Testis (tissue), 2 donors: ENCODE measurements at regions not wholly inside any gene's neighbourhood (a gene's known extent, or its start where the extent isn't known, plus 50 kb on each side); places are given as distances from the start of the nearest gene placed in this dataset.

Source experiments
- DNase-seq: peaks from one replicate; pipeline ENCODE4 v3.0.0-alpha.2; 2019
- H3K27ac ChIP-seq, 2 donors: fragments of 200-600 bp; sonication (generic); one replicate each; pipeline ENCODE4 v1.5.1; 2019
- H3K27me3 ChIP-seq: fragments of 200-600 bp; sonication (generic); one replicate; pipeline ENCODE4 v1.5.1; 2019
- H3K36me3 ChIP-seq: fragments of 200-600 bp; sonication (generic); one replicate; pipeline ENCODE4 v1.5.1; 2017; ENCODE audit warnings: low read depth; ENCODE audit errors: missing control alignments
- H3K4me1 ChIP-seq: fragments of 200-600 bp; sonication (generic); one replicate; pipeline ENCODE4 v1.5.1; 2019
- H3K4me3 ChIP-seq, 2 donors: fragments of 200-600 bp; sonication (generic); one replicate each; pipeline ENCODE4 v1.5.1; 2017 to 2019
- H3K9me3 ChIP-seq: fragments of 200-600 bp; sonication (generic); one replicate; pipeline ENCODE4 v1.5.1; 2017
- POLR2A ChIP-seq: fragments of 450-650 bp; IDR thresholded peaks from one replicate; pipeline ENCODE4 v1.6.1; 2017; ENCODE audit warnings: antibody characterized with exemption, mild to moderate bottlenecking, moderate library complexity
- WGBS, 2 donors: methylation state at CpG; one replicate each; pipeline ENCODE4 v1.1.5; 2018; 5-methylcytosine and 5-hydroxymethylcytosine counted together
- intact Hi-C: fragments of 100-400 bp; cut with DNase I; formaldehyde crosslinking; loops from one replicate; pipeline ENCODE4 v1.15.1; 2023; ENCODE audit warnings: low total_unique reads
- TF ChIP-seq, protein P1 (sequence below), 3 experiments: fragments of 450-650 bp in 2 of 3; fragments of 200-600 bp in 1 of 3; sonication (generic) in 1 of 3; IDR thresholded peaks; one replicate each; pipeline ENCODE4 v1.5.1; 2016 to 2019; ENCODE audit warnings: antibody characterized with exemption in 3 of 3, mild to moderate bottlenecking in 2 of 3, moderate library complexity in 1 of 3

DNA sequence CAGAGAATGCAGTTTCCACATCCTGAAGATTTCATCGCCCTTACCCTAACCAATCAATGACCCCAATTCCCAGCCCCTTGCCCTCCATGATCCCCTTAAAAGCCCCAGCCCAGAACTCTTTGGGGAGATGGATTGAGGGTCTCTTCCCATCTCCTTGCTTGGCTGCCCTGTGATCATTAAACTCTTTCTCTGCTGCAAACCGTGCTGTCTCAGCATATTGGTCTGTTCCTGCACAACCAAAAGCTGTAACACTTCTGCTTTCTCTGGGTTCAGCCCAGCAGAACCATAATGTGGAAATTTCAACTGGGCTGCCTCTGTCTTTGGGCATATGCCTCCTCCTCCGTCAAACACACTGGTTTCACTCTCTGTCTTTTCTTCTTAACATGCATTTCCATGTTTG is 67.0 kb upstream of the NLRP1 start:
- no peak overlapping the region for H3K4me3 ChIP-seq
- no peaks in the 10 kb centered on the region for H3K27me3 ChIP-seq
- no peak for DNase-seq
- H3K4me1 ChIP-seq: no peaks in the 10 kb centered on the region
- no peaks in the 10 kb centered on the region for H3K9me3 ChIP-seq
- H3K36me3 ChIP-seq: no peaks in the 10 kb centered on the region
- 86 to 95% methylated on average over 3 of the region's 3 CpGs for WGBS, 2 donors
- intact Hi-C loops: no loop called here
- TF ChIP-seq, protein P1, sequence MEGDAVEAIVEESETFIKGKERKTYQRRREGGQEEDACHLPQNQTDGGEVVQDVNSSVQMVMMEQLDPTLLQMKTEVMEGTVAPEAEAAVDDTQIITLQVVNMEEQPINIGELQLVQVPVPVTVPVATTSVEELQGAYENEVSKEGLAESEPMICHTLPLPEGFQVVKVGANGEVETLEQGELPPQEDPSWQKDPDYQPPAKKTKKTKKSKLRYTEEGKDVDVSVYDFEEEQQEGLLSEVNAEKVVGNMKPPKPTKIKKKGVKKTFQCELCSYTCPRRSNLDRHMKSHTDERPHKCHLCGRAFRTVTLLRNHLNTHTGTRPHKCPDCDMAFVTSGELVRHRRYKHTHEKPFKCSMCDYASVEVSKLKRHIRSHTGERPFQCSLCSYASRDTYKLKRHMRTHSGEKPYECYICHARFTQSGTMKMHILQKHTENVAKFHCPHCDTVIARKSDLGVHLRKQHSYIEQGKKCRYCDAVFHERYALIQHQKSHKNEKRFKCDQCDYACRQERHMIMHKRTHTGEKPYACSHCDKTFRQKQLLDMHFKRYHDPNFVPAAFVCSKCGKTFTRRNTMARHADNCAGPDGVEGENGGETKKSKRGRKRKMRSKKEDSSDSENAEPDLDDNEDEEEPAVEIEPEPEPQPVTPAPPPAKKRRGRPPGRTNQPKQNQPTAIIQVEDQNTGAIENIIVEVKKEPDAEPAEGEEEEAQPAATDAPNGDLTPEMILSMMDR (IDR thresholded peaks at IDR 0.05): no peak
- no peak for TF ChIP-seq POLR2A
- no peak overlapping the region for H3K27ac ChIP-seq

DNA sequence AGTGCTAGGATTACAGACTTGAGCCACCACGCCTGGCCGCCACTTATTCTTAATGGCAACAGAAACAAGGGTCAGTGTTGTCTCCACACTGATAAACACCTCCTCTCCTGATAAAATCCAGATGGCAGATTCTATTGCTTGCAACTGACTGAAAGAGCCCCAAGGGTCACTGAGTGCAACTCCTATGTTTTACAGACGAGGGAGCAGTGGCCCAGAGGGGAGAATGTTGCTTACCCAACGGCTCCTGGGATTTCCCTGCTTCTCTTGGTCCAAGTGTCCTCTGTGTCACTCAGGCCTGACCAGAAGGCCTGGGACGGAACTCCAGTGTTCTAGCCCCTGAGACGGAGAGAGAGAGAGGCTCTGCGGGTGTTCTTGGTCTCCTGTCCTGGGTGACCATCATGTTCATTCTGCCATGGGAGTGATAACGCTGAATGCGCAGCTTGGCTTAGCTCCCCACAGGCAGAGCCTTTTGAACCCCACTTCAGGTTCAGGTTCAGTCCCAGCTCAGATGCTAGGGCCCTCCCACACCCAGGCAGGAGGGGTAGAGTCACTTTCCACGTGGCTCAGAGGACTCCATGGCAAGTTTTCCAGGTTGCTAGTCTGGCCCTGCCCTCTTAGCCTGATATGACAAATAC is 77.3 kb upstream of the NLRP1 start:
- WGBS, 2 donors: 69 to 83% methylated on average over 7 to 10 of the region's 10 CpGs

DNA sequence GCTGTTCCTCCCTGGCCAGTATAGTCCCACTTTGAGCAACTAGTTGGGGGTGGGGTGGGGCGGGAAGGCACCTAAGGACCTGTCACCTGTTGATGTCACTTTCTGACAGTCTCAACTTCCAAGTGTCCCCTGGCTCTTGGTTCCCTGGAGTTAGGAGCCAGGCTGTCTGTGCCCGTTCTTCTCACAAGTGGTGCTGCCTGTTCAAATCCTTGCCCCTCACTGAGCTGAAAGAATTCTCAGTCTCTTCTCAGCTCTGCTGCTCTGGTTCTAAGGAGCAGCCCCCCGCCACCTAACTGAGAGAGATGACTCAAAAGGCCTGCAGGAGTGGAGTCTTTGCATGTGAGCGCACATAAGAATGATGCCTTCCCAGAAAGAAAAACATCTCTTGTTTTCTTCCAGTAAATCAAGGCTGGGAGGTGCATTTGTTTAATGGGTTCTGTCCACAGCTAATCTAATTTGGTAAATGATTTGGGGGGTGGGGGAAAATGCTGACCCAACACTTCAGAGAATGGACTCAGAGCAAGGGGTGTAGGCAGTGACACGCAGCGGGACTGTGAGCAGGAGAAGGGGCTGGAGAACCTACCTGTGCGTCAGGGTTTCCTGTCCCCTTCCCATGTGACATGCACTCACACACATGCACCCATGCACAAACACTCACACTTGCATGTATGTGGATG is 78.2 kb upstream of the NLRP1 start:
- intact Hi-C loops: no loop called here
- no peaks in the 10 kb centered on the region for H3K4me1 ChIP-seq
- DNase-seq: no peak
- H3K27ac ChIP-seq: no peak overlapping the region
- 75 to 80% methylated on average over 7 of the region's 7 CpGs for WGBS, 2 donors
- no peaks in the 10 kb centered on the region for H3K36me3 ChIP-seq
- no peak overlapping the region for H3K4me3 ChIP-seq
- H3K27me3 ChIP-seq: no peaks in the 10 kb centered on the region
- H3K9me3 ChIP-seq: no peaks in the 10 kb centered on the region
- TF ChIP-seq, protein P1 (IDR thresholded peaks at IDR 0.05): no peak
- TF ChIP-seq POLR2A: no peak

More for the DNA sequence above, 77.3 kb upstream of the NLRP1 start:
- H3K4me1 ChIP-seq: no peaks in the 10 kb centered on the region
- H3K27ac ChIP-seq: no peak overlapping the region
- intact Hi-C loops: no loop called here
- DNase-seq: no peak
- no peaks in the 10 kb centered on the region for H3K9me3 ChIP-seq
- H3K36me3 ChIP-seq: no peaks in the 10 kb centered on the region
- no peaks in the 10 kb centered on the region for H3K27me3 ChIP-seq
- no peak overlapping the region for H3K4me3 ChIP-seq
- no peak for TF ChIP-seq POLR2A
- TF ChIP-seq, protein P1 (IDR thresholded peaks at IDR 0.05): no peak

DNA sequence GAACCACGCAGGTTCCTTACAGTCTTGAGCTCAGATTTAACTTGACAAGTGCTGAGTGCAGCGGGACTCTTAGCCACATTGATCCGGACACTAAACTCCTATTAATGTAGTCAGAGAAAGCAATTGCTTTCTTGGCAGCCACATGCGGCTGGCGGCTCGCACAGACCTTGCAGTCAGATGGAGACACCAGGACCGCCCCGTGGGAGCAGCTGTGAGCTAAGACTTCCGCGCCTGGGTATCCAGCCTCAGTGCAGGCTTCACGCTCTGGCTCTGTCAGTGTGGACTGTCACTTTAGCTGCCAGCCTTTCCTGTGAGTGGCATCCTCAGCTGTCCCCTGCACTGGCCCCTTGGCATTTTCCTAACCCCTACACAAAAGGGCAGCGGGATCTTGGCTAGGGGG is 80.9 kb upstream of the NLRP1 start:
- H3K27ac ChIP-seq: no peak overlapping the region
- intact Hi-C loops: no loop called here
- H3K27me3 ChIP-seq: no peaks in the 10 kb centered on the region
- no peaks in the 10 kb centered on the region for H3K4me1 ChIP-seq
- TF ChIP-seq POLR2A: no peak
- TF ChIP-seq, protein P1 (IDR thresholded peaks at IDR 0.05): no peak
- no peak overlapping the region for H3K4me3 ChIP-seq
- no peak for DNase-seq
- no peaks in the 10 kb centered on the region for H3K36me3 ChIP-seq
- no peaks in the 10 kb centered on the region for H3K9me3 ChIP-seq
- 40 to 52% methylated on average over 4 to 12 of the region's 12 CpGs for WGBS, 2 donors

DNA sequence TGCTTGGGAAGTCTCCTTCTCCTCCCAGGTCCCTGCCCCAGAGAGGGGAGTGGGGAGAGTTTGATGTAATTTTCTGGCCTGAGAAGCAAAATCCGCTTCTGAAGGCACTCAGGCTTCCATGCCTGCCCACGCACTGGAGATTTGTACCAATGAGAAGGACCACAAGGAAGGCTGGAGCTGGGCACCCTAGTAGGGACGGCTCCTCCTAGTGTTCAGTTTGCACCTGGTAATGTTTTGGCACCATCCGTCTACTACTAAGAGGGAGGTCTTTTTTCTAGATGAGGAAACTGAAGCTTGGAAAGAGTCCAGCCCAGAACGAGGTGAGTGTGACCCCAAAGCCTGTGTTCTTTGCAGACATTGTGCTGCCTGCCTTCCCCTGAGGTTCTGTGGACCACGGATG is 83.6 kb upstream of the NLRP1 start:
- TF ChIP-seq, protein P1 (IDR thresholded peaks at IDR 0.05): no peak
- TF ChIP-seq POLR2A: no peak
- Histone ChIP-seq H3K4me3 (no peak overlapping the region), H3K9me3 (no peaks in the 10 kb centered on the region), H3K4me1 (no peaks in the 10 kb centered on the region), H3K27ac (no peak overlapping the region), H3K36me3 (no peaks in the 10 kb centered on the region), H3K27me3 (no peaks in the 10 kb centered on the region)
- DNase-seq: no peak
- intact Hi-C loops: no loop called here
- WGBS, 2 donors: 66 to 75% methylated on average over 6 of the region's 6 CpGs
